ENCODE measurements at regions not wholly inside any gene's neighbourhood (a gene's known extent, or its start where the extent isn't known, plus 50 kb on each side); places are given as distances from the start of the nearest gene placed in this dataset.

GRCh38 chr4:27234306-27234899 lies 373.8 kb downstream of the STIM2 start:
- Histone ChIP-seq H3K27ac (ENCODE audit: low read depth) (no peak overlapping the region), H3K27me3 (ENCODE audit: insufficient read depth) (no peaks in the 10 kb centered on the region), H3F3A (replicated peaks; ENCODE audit: low read depth) (no peaks in the 10 kb centered on the region), H3K4me3 (no peak overlapping the region), H4K20me1 (replicated peaks; ENCODE audit: insufficient read depth) (no peaks in the 10 kb centered on the region), H3K79me2 (replicated peaks; ENCODE audit: insufficient read depth) (no peaks in the 10 kb centered on the region), H3K4me2 (no peak overlapping the region), H2AFZ (no peak overlapping the region), H3K4me1 (ENCODE audit: insufficient read depth) (no peaks in the 10 kb centered on the region), H3K36me3 (ENCODE audit: insufficient read depth) (no peaks in the 10 kb centered on the region), H3K9me2 (ENCODE audit: insufficient read depth) (0 out of 2 replicates have a peak, but pooled peaks cover 5% of the 10 kb centered on the region)
- Mint-ChIP-seq H3K36me3 (ENCODE audit: low read depth) (no peaks in the 10 kb centered on the region), H3K4me1 (no peaks in the 10 kb centered on the region; the same call in 2 of the 3 replicates), H3K27me3 (ENCODE audit: insufficient read depth, low read depth, poor library complexity) (no peaks in the 10 kb centered on the region), H3K4me3 (no peak overlapping the region), H3K27ac (no peak overlapping the region), H3K9me3 (no peaks in the 10 kb centered on the region)
- DNase-seq (ENCODE audit: low spot score) = no peak
- TF ChIP-seq CREB1 (CRISPR knock-in tag; IDR thresholded peaks at IDR 0.05; ENCODE audit: low read depth) = no peak
- no peak for TF ChIP-seq EZH2phosphoT487 (IDR thresholded peaks at IDR 0.05; ENCODE audit: unreplicated experiment)
- TF ChIP-seq ZNF331 (CRISPR knock-in tag; IDR thresholded peaks at IDR 0.05; ENCODE audit: low read depth) = no peak
- no peak for TF ChIP-seq JUNB (IDR thresholded peaks at IDR 0.05; ENCODE audit: unreplicated experiment)
- TF ChIP-seq CTCF (conservative IDR thresholded peaks at IDR 0.05; ENCODE audit: low read depth in 2 of 2) = no peak
- no peak for TF ChIP-seq ZNF462 (CRISPR knock-in tag; IDR thresholded peaks at IDR 0.05)
- no peak for TF ChIP-seq EZH2 (IDR thresholded peaks at IDR 0.05; ENCODE audit: low read depth, unreplicated experiment)
- TF ChIP-seq NANOG (IDR thresholded peaks at IDR 0.05; ENCODE audit: borderline replicate concordance) = no peak
- TF ChIP-seq REST (IDR thresholded peaks at IDR 0.05; ENCODE audit: unreplicated experiment) = no peak
- TF ChIP-seq STAT1 (IDR thresholded peaks at IDR 0.05; ENCODE audit: unreplicated experiment) = no peak
- TF ChIP-seq POLR2AphosphoS5 (IDR thresholded peaks at IDR 0.05; ENCODE audit: low read depth) = no peak
- TF ChIP-seq ETS1 (IDR thresholded peaks at IDR 0.05) = no peak
- TF ChIP-seq ZNF114 (CRISPR knock-in tag; IDR thresholded peaks at IDR 0.05) = no peak
- no peak for ATAC-seq
